GM10266 (cell line): ENCODE measurements at regions not wholly inside any gene's neighbourhood (a gene's known extent, or its start where the extent isn't known, plus 50 kb on each side); places are given as distances from the start of the nearest gene placed in this dataset.

Source experiments
- DNase-seq: peaks from one replicate; pipeline ENCODE4 v3.0.0; 2012; ENCODE audit errors: extremely low spot score
- TF ChIP-seq, protein P1 (sequence below): IDR thresholded peaks from 2 replicates; pipeline ENCODE4 v1.5.1; 2012; ENCODE audit warnings: mild to moderate bottlenecking, low read depth; ENCODE audit not compliant: control insufficient read depth, insufficient read depth; ENCODE audit errors: missing control alignments

DNA sequence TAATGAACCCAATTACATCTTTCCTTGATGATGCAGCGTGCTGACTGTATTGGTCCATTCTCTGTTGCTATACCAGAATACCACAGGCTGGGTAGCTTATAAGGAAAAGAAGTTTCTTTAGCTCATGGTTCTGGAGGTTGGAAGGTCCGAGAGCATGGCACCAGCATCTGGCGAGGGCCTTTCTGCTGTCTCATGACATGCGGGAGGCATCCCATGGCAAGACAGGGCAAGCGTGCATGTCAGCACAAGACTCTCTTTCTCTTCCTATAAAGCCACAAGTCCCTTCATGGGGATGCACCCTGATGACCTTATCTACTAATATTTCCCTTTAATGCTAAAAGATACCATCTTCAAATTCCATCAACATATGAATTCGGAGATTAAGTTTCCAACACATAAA is 122.8 kb upstream of the FHL2 start:
- no peak for DNase-seq
- TF ChIP-seq, protein P1, sequence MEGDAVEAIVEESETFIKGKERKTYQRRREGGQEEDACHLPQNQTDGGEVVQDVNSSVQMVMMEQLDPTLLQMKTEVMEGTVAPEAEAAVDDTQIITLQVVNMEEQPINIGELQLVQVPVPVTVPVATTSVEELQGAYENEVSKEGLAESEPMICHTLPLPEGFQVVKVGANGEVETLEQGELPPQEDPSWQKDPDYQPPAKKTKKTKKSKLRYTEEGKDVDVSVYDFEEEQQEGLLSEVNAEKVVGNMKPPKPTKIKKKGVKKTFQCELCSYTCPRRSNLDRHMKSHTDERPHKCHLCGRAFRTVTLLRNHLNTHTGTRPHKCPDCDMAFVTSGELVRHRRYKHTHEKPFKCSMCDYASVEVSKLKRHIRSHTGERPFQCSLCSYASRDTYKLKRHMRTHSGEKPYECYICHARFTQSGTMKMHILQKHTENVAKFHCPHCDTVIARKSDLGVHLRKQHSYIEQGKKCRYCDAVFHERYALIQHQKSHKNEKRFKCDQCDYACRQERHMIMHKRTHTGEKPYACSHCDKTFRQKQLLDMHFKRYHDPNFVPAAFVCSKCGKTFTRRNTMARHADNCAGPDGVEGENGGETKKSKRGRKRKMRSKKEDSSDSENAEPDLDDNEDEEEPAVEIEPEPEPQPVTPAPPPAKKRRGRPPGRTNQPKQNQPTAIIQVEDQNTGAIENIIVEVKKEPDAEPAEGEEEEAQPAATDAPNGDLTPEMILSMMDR = no peak

- peak; percentile 20 for DNase-seq
These were observed 122.3 kb upstream of the FHL2 start for GRCh38 chr2:105521176-105521575.

GRCh38 chr2:105519516-105519915 is 120.7 kb upstream of the FHL2 start:
- TF ChIP-seq, protein P1 = no peak
- no peak for DNase-seq

More at GRCh38 chr2:105521176-105521575, 122.3 kb upstream of the FHL2 start:
- TF ChIP-seq, protein P1 = no peak

- TF ChIP-seq, protein P1 = no peak
- DNase-seq = no peak
These were observed 120.0 kb upstream of the FHL2 start for GRCh38 chr2:105518897-105519296.

DNA sequence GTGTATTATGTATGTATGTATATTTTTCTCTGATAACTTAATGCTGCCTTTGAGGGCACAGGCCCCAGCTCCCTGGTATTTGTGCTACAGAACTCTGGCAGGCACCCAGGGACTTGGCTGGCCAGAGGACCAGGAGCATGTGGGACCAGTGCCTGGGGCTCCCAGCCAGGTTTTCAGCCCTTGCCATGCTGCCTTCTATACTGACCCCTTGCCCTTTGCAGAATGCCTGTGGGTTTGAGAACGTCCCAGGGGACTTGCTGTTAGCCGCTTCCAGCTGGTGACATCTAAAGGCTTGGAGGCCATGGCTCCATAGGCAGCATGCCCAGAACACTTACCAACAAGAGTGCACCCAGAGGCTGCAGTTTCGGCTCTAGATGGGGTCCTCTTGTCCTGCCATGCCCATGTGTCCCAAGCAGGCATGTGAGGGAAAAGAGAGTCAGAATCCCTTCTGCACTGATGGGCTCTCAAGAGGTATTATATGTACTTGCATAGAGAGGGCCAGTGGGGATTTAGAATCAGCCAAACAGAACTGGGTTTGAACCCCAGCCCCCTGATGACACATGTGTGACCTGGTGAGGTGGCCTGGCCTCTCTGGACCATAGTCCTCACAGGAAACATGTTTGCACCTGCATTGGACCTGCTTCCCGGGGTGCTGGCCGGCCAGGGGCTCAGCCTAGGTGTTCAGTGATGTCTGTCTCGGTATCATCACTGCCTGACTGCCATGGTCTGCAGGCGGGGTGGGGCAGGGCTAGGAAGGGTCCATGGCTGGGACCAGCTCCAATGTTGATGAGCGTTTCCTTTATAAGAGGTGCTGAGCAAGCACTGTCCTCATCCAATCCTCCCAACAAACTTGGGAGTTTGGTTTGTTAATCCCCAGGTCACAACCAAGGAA is 119.2 kb upstream of the FHL2 start:
- DNase-seq = no peak
- TF ChIP-seq, protein P1 = no peak

DNA sequence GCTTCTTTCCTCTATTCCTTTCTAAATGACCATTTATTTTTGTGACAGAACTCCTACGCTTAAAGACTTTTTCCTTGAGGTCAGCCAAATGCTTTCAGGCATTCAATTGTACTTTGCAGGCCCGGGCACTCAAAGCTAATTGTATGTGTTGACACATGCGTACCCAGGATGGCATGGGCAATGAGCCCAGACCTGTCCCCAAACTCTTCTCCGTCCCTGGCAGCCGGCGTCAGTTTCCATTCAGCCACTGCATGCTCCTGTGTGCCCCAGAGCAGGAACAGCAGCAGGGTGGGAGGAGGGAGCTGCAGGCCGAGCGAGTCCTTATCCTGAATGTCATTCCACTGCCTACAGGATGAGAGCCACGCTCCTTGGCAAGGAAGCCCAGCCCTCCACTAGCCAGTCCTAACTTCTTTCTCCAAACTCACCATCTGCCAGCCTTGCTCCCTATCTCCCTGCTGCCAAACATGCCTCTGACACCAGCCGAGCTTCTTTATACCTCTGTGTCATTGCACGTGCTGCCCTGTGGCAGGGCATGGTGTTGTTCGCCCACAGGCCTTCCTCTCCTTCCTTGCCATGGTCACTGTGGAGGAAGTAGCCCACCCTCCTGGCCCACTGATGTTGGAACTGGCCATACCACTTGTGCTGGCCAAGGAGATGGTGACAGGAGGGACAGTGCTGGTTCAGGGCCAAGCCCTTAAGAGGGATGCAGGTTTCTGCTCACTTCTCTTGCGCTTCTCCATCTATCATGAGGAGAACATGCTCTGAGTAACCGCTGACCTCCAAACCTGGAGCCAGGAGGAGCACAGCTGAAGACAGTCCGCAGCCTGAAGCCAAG is 116.9 kb upstream of the FHL2 start:
- DNase-seq = no peak

More for the DNA sequence above, 116.9 kb upstream of the FHL2 start:
- TF ChIP-seq, protein P1 = no peak
